GM23248 (cell line): ENCODE measurements at regions not wholly inside any gene's neighbourhood (a gene's known extent, or its start where the extent isn't known, plus 50 kb on each side); places are given as distances from the start of the nearest gene placed in this dataset.

Source experiments
- EZH2 ChIP-seq: fragments of 200-600 bp; sonication (generic); IDR thresholded peaks from 2 replicates; pipeline ENCODE4 v1.6.1; 2018; ENCODE audit warnings: antibody characterized with exemption, mild to moderate bottlenecking; ENCODE audit not compliant: insufficient read depth, poor library complexity, severe bottlenecking
- EZH2phosphoT487 ChIP-seq: fragments of 200-600 bp; sonication (generic); IDR thresholded peaks from 2 replicates; pipeline ENCODE4 v1.6.1; 2018; ENCODE audit warnings: antibody characterized with exemption, moderate library complexity, mild to moderate bottlenecking, low read depth; ENCODE audit not compliant: insufficient read depth

DNA sequence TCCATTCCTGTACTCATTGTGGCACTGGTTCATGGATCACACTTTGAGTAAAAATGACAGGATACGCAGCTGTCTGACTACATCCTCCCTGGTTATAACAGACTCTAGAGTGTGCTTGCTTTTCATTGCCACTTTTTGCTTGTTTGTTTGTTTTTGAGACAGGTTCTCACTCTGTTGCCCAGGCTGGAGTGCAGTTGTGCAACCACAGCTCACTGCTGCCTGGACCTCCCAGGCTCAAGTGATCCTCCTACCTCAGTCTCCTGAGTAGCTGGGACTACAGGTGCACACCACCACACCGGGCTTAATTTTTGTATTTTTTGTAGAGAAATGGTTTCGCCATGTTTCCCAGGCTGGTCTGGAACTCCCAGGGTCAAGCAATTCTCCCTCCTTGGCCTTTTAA, 89.3 kb upstream of the ROBO2 start:
- no peak for TF ChIP-seq EZH2phosphoT487
- no peak for TF ChIP-seq EZH2
